Bronchial epithelial cell (primary cell): ENCODE measurements at regions not wholly inside any gene's neighbourhood (a gene's known extent, or its start where the extent isn't known, plus 50 kb on each side); places are given as distances from the start of the nearest gene placed in this dataset.

ENCODE experiments used
- DNase-seq: peaks from one replicate; pipeline ENCODE4 v3.0.0-alpha.2; 2010; ENCODE audit warnings: low read depth
- FAIRE-seq: peaks from 2 replicates; lab custom pipeline; 2011; peaks lifted over from hg19 to GRCh38; lab: Jason Lieb, UNC
- H3K27me3 ChIP-seq: 2 replicates; pipeline ENCODE4 v1.5.1; 2011; ENCODE audit warnings: low read length; ENCODE audit not compliant: control insufficient read depth, insufficient read depth
- H3K36me3 ChIP-seq: 2 replicates; pipeline ENCODE4 v1.5.1; 2011; ENCODE audit warnings: low read length; ENCODE audit not compliant: control insufficient read depth, insufficient read depth
- H3K4me3 ChIP-seq: 2 replicates; pipeline ENCODE4 v1.5.1; 2011; ENCODE audit warnings: mild to moderate bottlenecking, low read depth, low read length, control low read depth
- TF ChIP-seq, protein P1 (sequence below): IDR thresholded peaks from 2 replicates; pipeline ENCODE4 v1.5.1; 2011; ENCODE audit warnings: mild to moderate bottlenecking, moderate library complexity, low read length, control low read depth, inconsistent platforms; ENCODE audit not compliant: insufficient read depth, severe bottlenecking

GRCh38 chr22:27273853-27274252 lies 527.7 kb downstream of the MN1 start:
- H3K27me3 ChIP-seq = peaks cover 9% of the 10 kb centered on the region

GRCh38 chr22:27274770-27275449 lies 526.6 kb downstream of the MN1 start:
- peak; percentile 32 for FAIRE-seq
- DNase-seq = no peak
- peaks cover 7% of the 10 kb centered on the region for H3K27me3 ChIP-seq
- no peaks in the 10 kb centered on the region for H3K36me3 ChIP-seq
- TF ChIP-seq, protein P1, sequence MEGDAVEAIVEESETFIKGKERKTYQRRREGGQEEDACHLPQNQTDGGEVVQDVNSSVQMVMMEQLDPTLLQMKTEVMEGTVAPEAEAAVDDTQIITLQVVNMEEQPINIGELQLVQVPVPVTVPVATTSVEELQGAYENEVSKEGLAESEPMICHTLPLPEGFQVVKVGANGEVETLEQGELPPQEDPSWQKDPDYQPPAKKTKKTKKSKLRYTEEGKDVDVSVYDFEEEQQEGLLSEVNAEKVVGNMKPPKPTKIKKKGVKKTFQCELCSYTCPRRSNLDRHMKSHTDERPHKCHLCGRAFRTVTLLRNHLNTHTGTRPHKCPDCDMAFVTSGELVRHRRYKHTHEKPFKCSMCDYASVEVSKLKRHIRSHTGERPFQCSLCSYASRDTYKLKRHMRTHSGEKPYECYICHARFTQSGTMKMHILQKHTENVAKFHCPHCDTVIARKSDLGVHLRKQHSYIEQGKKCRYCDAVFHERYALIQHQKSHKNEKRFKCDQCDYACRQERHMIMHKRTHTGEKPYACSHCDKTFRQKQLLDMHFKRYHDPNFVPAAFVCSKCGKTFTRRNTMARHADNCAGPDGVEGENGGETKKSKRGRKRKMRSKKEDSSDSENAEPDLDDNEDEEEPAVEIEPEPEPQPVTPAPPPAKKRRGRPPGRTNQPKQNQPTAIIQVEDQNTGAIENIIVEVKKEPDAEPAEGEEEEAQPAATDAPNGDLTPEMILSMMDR = no peak
- no peak overlapping the region for H3K4me3 ChIP-seq

More at GRCh38 chr22:27273853-27274252, 527.7 kb downstream of the MN1 start:
- no peaks in the 10 kb centered on the region for H3K36me3 ChIP-seq
- DNase-seq (no peak), FAIRE-seq (no peak)
- TF ChIP-seq, protein P1 = no peak
- H3K4me3 ChIP-seq = no peak overlapping the region

DNA sequence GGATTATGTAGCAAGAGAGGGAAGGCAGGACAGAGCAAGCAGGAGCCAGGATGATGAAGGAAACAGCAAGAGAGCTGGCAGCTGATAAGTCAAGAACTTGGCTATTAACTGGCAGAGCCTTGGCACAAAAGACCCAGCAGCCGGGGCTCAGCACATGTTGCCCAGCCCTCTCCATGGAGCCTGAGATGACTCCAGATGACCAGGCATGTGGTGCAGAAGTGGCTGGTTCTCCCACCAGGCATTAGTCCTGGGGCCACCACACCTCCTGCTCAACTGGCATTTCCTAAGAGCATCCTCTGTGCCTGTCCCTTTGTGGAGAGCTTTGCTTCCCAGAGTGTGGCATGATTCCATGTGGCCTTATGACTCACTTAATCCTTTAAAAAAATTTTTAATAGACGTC lies 522.6 kb downstream of the MN1 start:
- no peak overlapping the region for H3K4me3 ChIP-seq
- DNase-seq (no peak), FAIRE-seq (no peak)
- no peaks in the 10 kb centered on the region for H3K36me3 ChIP-seq
- H3K27me3 ChIP-seq = peaks cover 4% of the 10 kb centered on the region
- TF ChIP-seq, protein P1 = no peak

DNA sequence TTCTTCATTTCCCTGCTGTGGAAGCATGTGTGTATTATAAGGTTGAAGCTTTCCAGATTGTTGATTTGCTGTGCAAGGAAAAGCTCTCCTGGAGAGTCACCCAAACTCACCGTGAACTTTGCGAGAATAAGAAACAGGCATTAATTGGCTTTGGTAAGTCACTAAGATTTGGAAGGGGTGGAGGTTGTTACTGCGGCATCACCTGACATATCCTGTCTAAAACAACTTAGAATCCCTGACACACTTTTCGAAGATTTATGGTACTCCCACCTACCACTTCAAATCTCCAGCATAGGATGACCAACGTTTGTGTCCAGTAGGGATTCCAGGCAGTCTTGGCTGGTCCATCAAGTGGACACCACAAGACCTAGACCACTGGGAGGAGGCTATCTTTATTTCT lies 518.3 kb downstream of the MN1 start:
- no peaks in the 10 kb centered on the region for H3K36me3 ChIP-seq
- no peaks in the 10 kb centered on the region for H3K27me3 ChIP-seq
- peak; percentile 18 for FAIRE-seq
- H3K4me3 ChIP-seq = no peak overlapping the region
- no peak for DNase-seq
- TF ChIP-seq, protein P1 = no peak

DNA sequence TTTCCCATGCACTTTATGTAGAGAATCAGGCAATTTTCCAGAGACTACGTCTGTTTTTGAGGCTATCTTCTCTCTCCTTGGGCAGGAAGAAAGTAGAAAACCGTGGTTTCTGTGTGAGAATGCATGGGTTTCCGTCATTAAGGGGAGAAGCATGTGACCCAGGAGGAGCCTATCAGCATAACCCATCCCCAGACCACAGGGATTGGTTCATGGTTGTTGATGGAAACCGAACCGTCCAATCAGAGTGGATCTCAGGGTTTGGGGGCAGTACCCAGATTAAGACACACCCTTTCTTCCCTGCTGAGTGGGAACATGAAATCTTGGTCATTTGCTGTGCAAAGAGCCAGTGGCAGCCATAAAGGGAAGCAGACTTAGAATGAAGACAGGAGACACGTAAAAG lies 517.8 kb downstream of the MN1 start:
- FAIRE-seq = no peak
- Histone ChIP-seq H3K36me3 (no peaks in the 10 kb centered on the region), H3K4me3 (no peak overlapping the region), H3K27me3 (no peaks in the 10 kb centered on the region)
- TF ChIP-seq, protein P1 = no peak
- DNase-seq = no peak

GRCh38 chr22:27284324-27284723 lies 517.2 kb downstream of the MN1 start:
- no peaks in the 10 kb centered on the region for H3K36me3 ChIP-seq
- TF ChIP-seq, protein P1 = no peak
- H3K27me3 ChIP-seq = no peaks in the 10 kb centered on the region
- H3K4me3 ChIP-seq = no peak overlapping the region
- no peak for FAIRE-seq
- no peak for DNase-seq
